Fibroblast of pulmonary artery (primary cell): ENCODE measurements at regions not wholly inside any gene's neighbourhood (a gene's known extent, or its start where the extent isn't known, plus 50 kb on each side); places are given as distances from the start of the nearest gene placed in this dataset.

Source experiments
- DNase-seq: peaks from one replicate; pipeline ENCODE4 v3.0.0-alpha.2; 2010; ENCODE audit warnings: low read depth
- H3K4me3 ChIP-seq: replicated peaks from 2 replicates; pipeline ENCODE4 v1.5.1; 2011; ENCODE audit warnings: low read depth, mild to moderate bottlenecking, control low read depth, low read length, moderate library complexity
- CTCF ChIP-seq: IDR thresholded peaks from 2 replicates; pipeline ENCODE4 v1.5.1; 2011; ENCODE audit warnings: mild to moderate bottlenecking, control low read depth, low read length, inconsistent platforms; ENCODE audit errors: missing control alignments

DNA sequence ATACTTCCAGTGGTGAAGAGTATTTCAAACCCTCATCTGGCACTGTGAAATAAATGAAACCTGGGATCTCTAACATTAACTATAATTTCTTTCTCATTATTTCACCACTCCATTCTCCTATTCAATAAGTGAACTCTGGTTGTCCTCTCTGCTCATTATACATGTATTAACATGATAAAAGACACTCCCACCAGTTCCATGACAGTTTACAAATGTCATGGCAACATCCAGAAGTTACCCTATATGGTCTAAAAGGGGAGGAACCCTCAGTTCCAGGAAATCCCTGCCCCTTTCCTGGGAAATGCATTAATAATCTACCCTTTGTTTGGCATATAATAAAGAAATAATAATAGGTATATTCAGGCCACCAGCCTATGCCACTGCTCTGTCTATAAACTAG is 62.7 kb upstream of the BRINP3 start:
- no peak for TF ChIP-seq CTCF
- no peak for DNase-seq
- no peak overlapping the region for H3K4me3 ChIP-seq

GRCh38 chr1:190551638-190552037 is 74.0 kb upstream of the BRINP3 start:
- DNase-seq: no peak
- H3K4me3 ChIP-seq: no peak overlapping the region
- no peak for TF ChIP-seq CTCF

GRCh38 chr1:190560161-190560681 is 82.6 kb upstream of the BRINP3 start:
- no peak overlapping the region for H3K4me3 ChIP-seq
- no peak for TF ChIP-seq CTCF
- DNase-seq: no peak

DNA sequence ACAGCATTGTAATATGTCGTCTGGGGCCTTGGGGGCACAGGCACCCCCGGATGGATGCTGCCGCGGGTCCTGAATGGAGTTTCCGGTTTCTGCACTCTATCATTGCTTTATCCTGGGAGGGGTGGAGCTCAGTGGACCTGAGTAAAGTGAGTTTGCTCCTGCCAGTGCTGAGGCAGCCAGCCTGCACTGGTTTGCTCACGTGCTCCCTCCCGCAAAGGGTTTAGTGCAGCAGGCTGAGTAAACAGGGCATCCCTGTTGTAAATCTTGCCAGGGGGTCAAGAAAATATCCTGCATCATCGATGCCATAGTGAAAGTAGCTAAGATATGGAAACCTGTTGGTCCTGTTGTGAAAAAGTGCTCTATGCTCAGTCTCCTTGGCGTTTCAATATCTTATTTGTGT is 85.6 kb upstream of the BRINP3 start:
- no peak for TF ChIP-seq CTCF
- H3K4me3 ChIP-seq: no peak overlapping the region
- no peak for DNase-seq

DNA sequence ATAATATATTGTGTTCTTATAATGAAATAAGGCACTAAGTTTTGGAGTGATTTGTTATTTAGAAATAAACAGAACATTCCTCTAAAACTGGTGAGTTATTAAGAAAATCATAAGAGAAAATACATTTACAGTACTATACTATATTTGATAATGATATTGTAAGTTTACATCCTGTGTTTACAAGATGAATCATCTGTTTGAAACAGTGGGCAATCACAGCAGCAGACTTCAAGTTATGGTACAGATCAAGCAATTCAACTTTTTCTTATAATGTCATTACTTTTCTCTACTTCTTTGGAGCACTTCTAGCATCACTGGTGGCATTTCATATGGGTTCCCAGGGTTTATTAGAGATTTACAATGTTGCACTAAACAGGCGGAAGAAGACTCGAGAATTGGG is 86.5 kb upstream of the BRINP3 start:
- no peak for DNase-seq
- no peak overlapping the region for H3K4me3 ChIP-seq
- no peak for TF ChIP-seq CTCF

- DNase-seq: no peak
- no peak for TF ChIP-seq CTCF
- H3K4me3 ChIP-seq: no peak overlapping the region
These were observed 100.4 kb upstream of the BRINP3 start for GRCh38 chr1:190578017-190578416.

- TF ChIP-seq CTCF: no peak
- no peak overlapping the region for H3K4me3 ChIP-seq
- DNase-seq: no peak
These were observed 100.9 kb upstream of the BRINP3 start for GRCh38 chr1:190578526-190578925.
